UCSD-AML1 (cell line): ENCODE measurements at regions not wholly inside any gene's neighbourhood (a gene's known extent, or its start where the extent isn't known, plus 50 kb on each side); places are given as distances from the start of the nearest gene placed in this dataset.
"Not testable (repeated sequence)": the region's sequence is repeated elsewhere in the genome, so short reads cannot be mapped to it uniquely, and the experiment has no call there.

Experiments used
- DNase-seq: peaks from one replicate; lab custom pipeline; 2025; ENCODE audit not compliant: unreplicated experiment; lab: John Stamatoyannopoulos, UW

- DNase-seq = not testable (repeated sequence)
These were observed 178.2 kb upstream of the ZNG1F start for GRCh38 chr9:41367301-41367700.

DNA sequence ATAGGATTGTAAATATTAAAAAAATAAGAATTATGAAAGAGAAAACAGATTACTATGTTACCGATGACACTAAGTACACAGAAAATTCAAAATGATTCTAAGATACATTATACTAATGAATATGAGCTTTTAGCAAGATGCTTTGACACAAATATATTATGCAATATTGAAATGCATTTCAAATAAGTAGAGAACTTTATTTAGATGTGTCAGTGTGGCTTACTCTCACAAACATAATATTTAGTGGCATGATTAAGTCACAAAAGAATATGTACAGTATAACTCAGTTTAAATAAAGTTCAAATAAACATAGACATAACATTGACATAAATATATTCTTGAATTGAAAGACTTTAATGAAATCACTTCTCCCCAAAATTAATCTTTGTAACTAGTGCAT is 172.7 kb upstream of the ZNG1F start:
- not testable (repeated sequence) for DNase-seq

DNA sequence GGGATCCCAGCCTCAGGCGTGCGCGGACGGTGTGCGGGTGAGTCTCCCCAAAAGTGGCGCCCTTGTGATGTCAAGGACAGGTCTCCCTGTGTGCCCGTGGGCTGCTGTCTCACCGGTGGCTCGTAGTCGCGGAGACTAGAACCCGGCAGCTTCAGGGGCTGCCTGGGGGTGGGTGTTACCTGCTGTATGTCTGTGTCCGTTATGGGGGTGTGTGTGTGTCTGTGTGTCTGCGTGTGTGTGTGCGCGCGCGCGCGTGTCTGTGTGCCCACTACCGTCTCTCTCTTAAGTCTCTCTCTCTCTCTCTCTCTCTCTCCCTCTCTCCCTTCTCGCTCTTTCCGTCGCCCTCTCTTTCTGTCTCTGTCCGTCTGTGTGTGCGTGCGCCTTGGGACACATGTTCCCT is 170.0 kb upstream of the ZNG1F start:
- peak; percentile 31 for DNase-seq

- DNase-seq = peak; percentile 78
These were observed 169.6 kb upstream of the ZNG1F start for GRCh38 chr9:41358682-41359081.

- DNase-seq = not testable (repeated sequence)
These were observed 168.8 kb upstream of the ZNG1F start for GRCh38 chr9:41357918-41358404.

GRCh38 chr9:41357350-41357748 is 168.2 kb upstream of the ZNG1F start:
- DNase-seq = not testable (repeated sequence)

- DNase-seq = not testable (repeated sequence)
These were observed 167.7 kb upstream of the ZNG1F start for GRCh38 chr9:41356588-41357349.

- DNase-seq = not testable (repeated sequence)
These were observed 166.8 kb upstream of the ZNG1F start for GRCh38 chr9:41355712-41356450.

GRCh38 chr9:41354978-41355377 is 165.9 kb upstream of the ZNG1F start:
- DNase-seq = not testable (repeated sequence)

GRCh38 chr9:41354060-41354934 is 165.2 kb upstream of the ZNG1F start:
- not testable (repeated sequence) for DNase-seq

DNA sequence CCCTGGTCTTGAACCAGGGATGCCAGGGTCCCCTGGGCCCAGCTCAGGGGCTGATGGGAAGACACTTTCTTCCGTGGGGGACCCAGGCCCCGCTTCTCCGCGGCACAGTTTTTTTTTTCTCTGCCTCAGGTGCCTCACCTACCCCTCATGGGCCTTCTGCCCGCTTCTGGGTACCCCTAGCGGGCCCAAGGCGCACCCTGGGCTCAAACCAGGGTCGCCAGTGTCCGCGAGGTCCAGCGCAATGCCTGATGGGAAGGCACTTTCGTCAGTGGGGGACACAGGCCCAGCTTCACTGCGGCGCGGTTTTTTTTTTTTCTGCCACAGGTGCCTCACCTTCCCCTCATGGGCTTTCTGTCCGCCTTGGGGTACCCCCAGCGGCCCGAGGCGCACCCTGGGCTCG is 163.9 kb upstream of the ZNG1F start:
- DNase-seq = not testable (repeated sequence)

GRCh38 chr9:41352390-41352789 is 163.3 kb upstream of the ZNG1F start:
- not testable (repeated sequence) for DNase-seq

- not testable (repeated sequence) for DNase-seq
These were observed 158.8 kb upstream of the ZNG1F start for GRCh38 chr9:41347893-41348292.

DNA sequence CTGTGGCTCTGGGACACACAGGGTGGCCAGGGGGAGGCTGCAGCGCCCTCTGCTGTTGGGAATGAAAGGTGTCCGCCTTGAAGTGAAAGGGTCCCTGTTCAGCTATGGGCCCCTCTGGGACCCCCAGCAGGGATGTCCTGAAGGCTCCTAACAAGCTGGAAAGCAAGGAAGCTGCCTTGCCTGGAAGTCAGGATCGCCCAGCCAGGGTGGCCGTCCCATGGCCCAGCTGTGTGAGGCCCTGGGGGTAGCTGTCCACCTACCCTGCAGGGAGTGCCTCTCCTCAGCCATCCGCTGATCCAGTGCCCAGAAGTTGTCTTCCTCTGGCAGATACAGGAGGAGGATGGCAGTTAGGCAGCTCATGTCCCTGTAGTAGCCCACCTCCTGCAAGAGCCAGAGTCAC is 143.4 kb upstream of the ZNG1F start:
- DNase-seq = not testable (repeated sequence)

GRCh38 chr9:41321277-41321676 is 132.2 kb upstream of the ZNG1F start:
- DNase-seq = not testable (repeated sequence)

DNA sequence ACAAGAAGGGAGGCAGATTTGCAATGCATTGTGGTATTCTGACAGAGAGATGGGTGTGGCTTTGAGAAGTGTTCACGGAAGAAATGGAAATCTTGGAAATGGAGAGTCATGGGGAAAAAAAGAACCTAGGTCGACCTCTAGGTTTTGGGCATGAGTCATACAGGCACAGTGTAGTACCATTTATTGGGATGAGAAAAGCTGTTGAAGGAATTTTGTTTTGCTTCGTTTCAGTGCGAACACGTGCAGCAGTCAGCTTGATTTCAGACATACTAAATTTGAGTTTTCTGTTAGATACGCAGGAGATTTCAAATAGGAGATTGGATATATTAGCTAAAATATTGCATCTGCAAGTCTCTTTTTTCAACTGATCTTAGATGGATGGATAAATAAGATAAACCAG is 119.8 kb upstream of the ZNG1F start:
- not testable (repeated sequence) for DNase-seq

- DNase-seq = not testable (repeated sequence)
These were observed 96.6 kb upstream of the ZNG1F start for GRCh38 chr9:41285744-41286143.

GRCh38 chr9:41280299-41281238 is 91.5 kb upstream of the ZNG1F start:
- DNase-seq = not testable (repeated sequence)

- not testable (repeated sequence) for DNase-seq
These were observed 90.3 kb upstream of the ZNG1F start for GRCh38 chr9:41279437-41279836.

DNA sequence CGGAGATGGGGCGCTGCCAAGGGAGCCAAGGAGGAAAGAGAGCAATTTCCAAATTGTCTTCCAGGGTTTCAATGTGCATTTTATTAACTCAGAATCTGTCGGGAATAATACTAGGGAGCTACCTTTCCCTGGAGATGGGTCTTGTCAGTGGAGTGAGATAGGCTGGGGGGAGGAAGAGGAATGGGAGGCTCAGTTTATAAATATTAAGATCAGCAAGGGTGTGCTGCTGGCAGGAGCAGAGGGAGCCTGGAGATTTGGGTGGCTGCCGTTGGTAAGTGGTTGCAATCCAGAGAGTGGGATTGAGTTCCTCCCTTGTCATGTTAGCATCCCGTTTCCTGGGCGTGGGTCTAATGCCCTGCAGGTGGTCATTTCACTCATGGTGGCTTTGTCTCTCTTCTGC is 89.9 kb upstream of the ZNG1F start:
- not testable (repeated sequence) for DNase-seq
